GM12873 (cell line): ENCODE measurements at regions not wholly inside any gene's neighbourhood (a gene's known extent, or its start where the extent isn't known, plus 50 kb on each side); places are given as distances from the start of the nearest gene placed in this dataset.

Source experiments
- CTCF ChIP-seq: IDR thresholded peaks from 2 replicates; pipeline ENCODE4 v1.5.1; 2012; ENCODE audit warnings: low read depth, mild to moderate bottlenecking, moderate library complexity, low read length, control low read depth; ENCODE audit not compliant: insufficient read depth; ENCODE audit errors: missing control alignments

DNA sequence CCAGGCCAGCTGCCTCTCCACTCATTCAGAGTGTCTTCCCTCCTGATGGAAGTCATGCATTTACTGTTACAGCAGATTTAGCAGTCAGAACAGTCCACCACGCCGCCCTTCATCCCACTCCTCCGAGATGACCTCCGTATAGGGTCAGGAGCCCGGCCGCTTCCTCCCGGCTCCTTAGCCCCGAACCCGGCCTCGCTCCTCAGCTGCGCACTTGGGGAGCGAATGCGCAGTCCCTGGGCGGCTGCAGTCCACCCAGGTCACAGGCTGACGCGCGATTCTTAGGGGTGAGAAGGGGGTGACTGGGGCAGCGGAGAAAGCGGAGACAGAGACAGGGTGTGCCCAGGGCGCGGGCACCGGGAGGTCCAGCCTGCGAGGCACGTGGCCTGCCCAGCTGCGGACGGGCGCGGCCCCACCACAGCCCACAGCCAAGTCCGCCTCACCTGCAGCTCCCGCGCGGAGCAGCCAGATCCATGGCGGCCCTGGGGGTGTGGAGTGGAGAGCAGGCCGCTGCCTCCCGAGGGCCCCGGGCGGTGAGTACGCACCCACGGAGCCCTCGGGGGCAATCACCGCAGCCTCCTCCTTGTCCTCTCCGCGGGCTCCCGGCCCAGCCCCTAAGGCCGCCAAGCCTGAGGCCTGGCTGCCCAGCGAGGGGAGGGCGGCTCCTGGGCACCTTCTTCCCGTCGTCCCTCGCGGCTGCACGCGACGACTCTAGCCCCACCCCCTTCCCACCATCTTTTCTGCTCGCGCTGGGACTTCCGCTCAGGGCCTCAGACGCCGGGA, 286.6 kb downstream of the BRD1 start:
- TF ChIP-seq CTCF, result no peak

- TF ChIP-seq CTCF, result no peak
These were observed 287.4 kb downstream of the BRD1 start for GRCh38 chr22:49540084-49540912.

DNA sequence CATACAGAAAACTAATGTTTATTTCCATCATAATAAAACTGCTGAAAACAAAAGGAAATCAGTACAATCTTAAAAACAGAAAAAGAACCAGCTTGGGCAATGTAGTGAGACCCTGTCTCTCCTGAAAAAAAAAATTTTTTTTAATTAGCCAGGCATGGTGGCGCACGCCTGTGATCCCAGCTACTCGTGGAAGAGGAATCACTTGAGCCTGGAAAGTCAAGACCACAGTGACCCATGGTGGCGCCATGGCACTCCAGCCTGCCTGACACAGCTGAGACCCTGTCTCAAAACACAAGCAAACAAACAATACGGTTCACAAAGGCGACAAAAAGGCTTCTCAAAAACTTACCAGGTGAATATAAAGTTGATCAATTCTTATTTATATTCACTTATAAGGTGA, 289.7 kb downstream of the BRD1 start:
- TF ChIP-seq CTCF, result no peak

DNA sequence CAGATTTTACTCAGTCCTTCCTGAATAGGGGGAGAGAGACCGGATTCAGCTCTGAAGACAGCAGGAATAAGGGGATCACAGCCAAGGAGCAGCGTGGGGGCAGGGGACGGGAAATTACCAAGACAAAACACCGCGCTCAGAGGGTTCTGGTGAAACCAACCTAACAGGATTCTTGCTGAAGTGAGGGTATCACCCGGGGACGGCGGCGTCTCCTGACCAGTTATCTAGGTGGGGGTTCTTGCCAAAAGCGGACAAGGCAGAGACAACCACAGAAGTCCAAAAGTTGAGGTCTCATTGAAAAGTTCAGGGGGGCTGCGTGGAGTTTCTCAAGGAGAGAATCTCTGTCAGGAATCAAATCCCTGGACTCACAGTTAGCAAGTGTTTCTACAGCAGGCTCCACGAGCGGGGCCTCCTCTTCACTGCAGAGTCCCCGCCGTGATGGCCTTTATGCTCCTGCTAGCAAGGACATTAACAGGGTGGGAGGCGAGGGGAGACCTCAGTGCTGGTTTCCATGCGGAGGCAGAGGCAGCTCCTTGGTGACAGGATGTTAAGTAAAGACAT, 291.0 kb downstream of the BRD1 start:
- TF ChIP-seq CTCF, result no peak

DNA sequence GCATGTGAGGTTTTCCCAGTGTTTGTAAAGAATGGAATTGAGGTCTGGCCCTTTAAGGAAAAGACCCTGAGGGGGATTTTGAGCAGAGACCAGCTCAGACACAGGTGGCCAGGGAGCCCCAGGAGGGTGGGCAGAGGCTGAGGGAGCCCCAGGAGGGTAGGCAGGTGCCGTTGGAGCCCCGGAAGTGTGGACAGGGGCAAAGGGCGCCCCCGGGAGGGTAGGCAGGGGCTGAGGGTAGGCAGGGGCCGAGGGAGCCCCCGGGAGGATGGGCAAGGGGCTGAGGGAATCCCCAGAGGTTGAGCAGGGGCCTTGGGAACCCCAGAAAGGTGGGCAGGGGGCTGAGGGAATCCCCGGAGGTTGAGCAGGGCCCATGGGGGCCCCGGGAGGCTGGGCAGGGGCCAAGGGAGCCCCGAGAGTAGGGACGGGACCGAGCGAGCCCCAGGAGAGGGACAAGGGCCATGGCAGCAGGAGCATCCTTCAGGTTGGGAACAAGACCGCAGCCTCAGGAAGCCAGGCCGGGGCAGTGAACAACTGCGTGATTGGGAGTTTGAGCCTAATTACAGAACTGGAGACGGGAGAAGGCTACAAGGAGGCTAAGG, 292.0 kb downstream of the BRD1 start:
- TF ChIP-seq CTCF, result no peak

- TF ChIP-seq CTCF, result no peak
These were observed 292.5 kb downstream of the BRD1 start for GRCh38 chr22:49535126-49535525.

DNA sequence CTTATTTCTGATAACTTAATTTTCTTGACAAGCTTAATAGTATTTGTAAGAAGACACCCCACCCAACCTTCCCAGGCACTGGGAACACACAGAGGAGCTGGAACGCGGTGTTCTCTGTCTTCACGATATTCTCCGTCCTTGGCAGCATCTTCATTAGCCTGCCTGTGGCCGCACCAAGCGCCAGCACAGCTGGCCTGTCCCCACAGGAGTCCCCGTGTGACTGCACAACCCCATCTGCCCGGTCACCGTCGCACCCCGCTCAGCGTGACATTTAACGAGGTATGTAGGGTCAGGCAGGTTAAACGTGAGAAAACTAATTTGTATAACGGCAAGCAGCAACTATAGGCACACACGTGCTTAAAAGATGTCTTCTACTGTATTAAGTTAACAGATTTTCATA, 293.3 kb downstream of the BRD1 start:
- TF ChIP-seq CTCF, result no peak
